ENCODE measurements at regions not wholly inside any gene's neighbourhood (a gene's known extent, or its start where the extent isn't known, plus 50 kb on each side); places are given as distances from the start of the nearest gene placed in this dataset.

DNA sequence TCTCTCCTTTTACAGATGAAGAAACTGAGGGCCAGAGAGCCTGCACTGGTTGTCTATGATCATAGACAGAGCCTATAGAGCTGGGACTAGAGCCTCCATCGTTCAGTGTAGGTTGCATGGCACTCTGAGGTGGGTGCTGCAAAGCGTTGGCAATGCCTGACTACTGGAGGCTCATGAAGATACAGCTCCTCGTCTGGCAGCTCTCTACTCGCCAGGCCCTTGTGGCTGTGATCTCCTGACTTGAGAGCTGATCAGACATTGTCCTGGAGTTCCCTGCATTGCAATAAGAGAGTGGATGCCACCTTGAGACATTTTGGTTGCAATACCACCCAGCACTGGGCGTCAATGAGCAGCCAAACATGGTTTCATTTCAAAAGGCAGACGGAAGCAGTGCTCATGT is 270.1 kb upstream of the ARID1B start:
- TF ChIP-seq, protein P1, sequence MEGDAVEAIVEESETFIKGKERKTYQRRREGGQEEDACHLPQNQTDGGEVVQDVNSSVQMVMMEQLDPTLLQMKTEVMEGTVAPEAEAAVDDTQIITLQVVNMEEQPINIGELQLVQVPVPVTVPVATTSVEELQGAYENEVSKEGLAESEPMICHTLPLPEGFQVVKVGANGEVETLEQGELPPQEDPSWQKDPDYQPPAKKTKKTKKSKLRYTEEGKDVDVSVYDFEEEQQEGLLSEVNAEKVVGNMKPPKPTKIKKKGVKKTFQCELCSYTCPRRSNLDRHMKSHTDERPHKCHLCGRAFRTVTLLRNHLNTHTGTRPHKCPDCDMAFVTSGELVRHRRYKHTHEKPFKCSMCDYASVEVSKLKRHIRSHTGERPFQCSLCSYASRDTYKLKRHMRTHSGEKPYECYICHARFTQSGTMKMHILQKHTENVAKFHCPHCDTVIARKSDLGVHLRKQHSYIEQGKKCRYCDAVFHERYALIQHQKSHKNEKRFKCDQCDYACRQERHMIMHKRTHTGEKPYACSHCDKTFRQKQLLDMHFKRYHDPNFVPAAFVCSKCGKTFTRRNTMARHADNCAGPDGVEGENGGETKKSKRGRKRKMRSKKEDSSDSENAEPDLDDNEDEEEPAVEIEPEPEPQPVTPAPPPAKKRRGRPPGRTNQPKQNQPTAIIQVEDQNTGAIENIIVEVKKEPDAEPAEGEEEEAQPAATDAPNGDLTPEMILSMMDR (optimal IDR thresholded peaks at IDR 0.05 in 1 of 3, IDR thresholded peaks at IDR 0.05 in 1 of 3, conservative IDR thresholded peaks at IDR 0.05 in 1 of 3; ENCODE audit: extremely low read depth in 1 of 3, insufficient read depth in 2 of 3, low read length in 3 of 3): no peak
- no peak for TF ChIP-seq EZH2 (IDR thresholded peaks at IDR 0.05; ENCODE audit: low read length)

All from keratinocyte (primary cell).